CD8-positive, alpha-beta memory T cell (primary cell): ENCODE measurements at regions not wholly inside any gene's neighbourhood (a gene's known extent, or its start where the extent isn't known, plus 50 kb on each side); places are given as distances from the start of the nearest gene placed in this dataset.
"Not testable (repeated sequence)": the region's sequence is repeated elsewhere in the genome, so short reads cannot be mapped to it uniquely, and the experiment has no call there.

Experiments
- CTCF ChIA-PET: fragments of 350-600 bp; sonication (Branson Sonifier 250); formaldehyde crosslinking; loops from one replicate; lab custom pipeline; 2021; ENCODE audit warnings: antibody characterized with exemption; lab: Charles Lee
- POLR2A ChIA-PET: fragments of 350-600 bp; sonication (Branson Sonifier 250); formaldehyde crosslinking; loops from one replicate; lab custom pipeline; 2021; ENCODE audit warnings: antibody characterized with exemption; lab: Charles Lee
- DNase-seq, 5 donors: peaks; one replicate each; pipeline versions ENCODE4 v3.0.0 to v3.0.0-alpha.2; 2020 to 2022; ENCODE audit warnings: mixed read lengths in 1 of 5
- H3K27ac ChIP-seq: one replicate; pipeline ENCODE4 v1.7.0; 2013; ENCODE audit warnings: low read depth, mild to moderate bottlenecking, low read length, moderate library complexity
- H3K27me3 ChIP-seq: 2 replicates; pipeline ENCODE4 v1.7.0; 2013; ENCODE audit warnings: low read length, mild to moderate bottlenecking; ENCODE audit not compliant: insufficient read depth, poor library complexity, severe bottlenecking
- H3K36me3 ChIP-seq: 2 replicates; pipeline ENCODE4 v1.7.0; 2013; ENCODE audit warnings: mild to moderate bottlenecking, low read length, moderate library complexity; ENCODE audit not compliant: insufficient read depth
- H3K4me1 ChIP-seq: 2 replicates; pipeline ENCODE4 v1.7.0; 2013; ENCODE audit warnings: mild to moderate bottlenecking, low read length, moderate library complexity; ENCODE audit not compliant: insufficient read depth
- H3K4me3 ChIP-seq: 2 replicates; pipeline ENCODE4 v1.7.0; 2013; ENCODE audit warnings: mild to moderate bottlenecking, low read length
- H3K9me3 ChIP-seq: 2 replicates; pipeline ENCODE4 v1.7.0; 2013; ENCODE audit warnings: mild to moderate bottlenecking, low read length
- H3K27ac Mint-ChIP-seq, 8 donors: one replicate each; pipeline ENCODE4 v1.8.0; 2020 to 2021; ENCODE audit warnings: mixed read lengths in 8 of 8, mild to moderate bottlenecking in 6 of 8, inconsistent platforms in 3 of 8, moderate library complexity in 3 of 8
- H3K27me3 Mint-ChIP-seq, 2 donors: one replicate each; pipeline ENCODE4 v1.8.0; 2020 to 2021; ENCODE audit warnings: mixed read lengths in 2 of 2, mild to moderate bottlenecking in 1 of 2, moderate library complexity in 1 of 2
- H3K36me3 Mint-ChIP-seq, 3 donors: one replicate each; pipeline ENCODE4 v1.8.0; 2020 to 2021; ENCODE audit warnings: mixed read lengths in 3 of 3, inconsistent platforms in 1 of 3, mild to moderate bottlenecking in 1 of 3
- H3K4me1 Mint-ChIP-seq, 3 donors: one replicate each; pipeline ENCODE4 v1.8.0; 2020 to 2021; ENCODE audit warnings: mixed read lengths in 3 of 3, inconsistent platforms in 1 of 3, mild to moderate bottlenecking in 1 of 3
- H3K4me3 Mint-ChIP-seq, 7 donors: one replicate each; pipeline ENCODE4 v1.8.0; 2020 to 2021; ENCODE audit warnings: mixed read lengths in 7 of 7, mild to moderate bottlenecking in 6 of 7, moderate library complexity in 4 of 7, inconsistent platforms in 2 of 7
- H3K9me3 Mint-ChIP-seq, 5 donors: one replicate each; pipeline ENCODE4 v1.8.0; 2020 to 2022; ENCODE audit warnings: mixed read lengths in 5 of 5, mild to moderate bottlenecking in 3 of 5, moderate library complexity in 2 of 5, inconsistent platforms in 1 of 5

DNA sequence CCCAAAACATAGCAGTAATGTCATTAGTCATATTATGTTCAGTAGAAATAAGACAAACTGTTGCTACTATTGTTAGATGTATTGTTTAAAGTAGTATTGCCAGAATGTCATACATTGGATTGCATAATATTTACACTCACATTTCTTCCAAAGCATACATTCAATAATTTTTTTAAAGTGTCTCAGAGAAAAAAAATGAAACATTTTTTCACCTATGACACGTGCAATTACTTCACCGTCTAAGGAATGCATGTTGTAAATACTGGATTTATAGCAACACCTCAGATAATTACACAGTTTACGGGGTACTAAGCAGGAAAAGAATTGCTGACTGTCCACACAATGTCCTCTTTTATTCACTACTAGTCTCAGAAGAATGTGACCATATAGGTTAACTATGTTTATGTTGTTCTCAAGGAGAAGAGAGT, 162.1 kb downstream of the PCDH18 start:
- Histone ChIP-seq H3K4me1 (no peaks in the 10 kb centered on the region), H3K27me3 (no peaks in the 10 kb centered on the region), H3K27ac (no peak overlapping the region), H3K9me3 (no peaks in the 10 kb centered on the region), H3K36me3 (no peaks in the 10 kb centered on the region), H3K4me3 (no peak overlapping the region)
- H3K9me3 Mint-ChIP-seq, result peaks cover 7 to 24% (median 8%) of the 10 kb centered on the region in 5 donors
- CTCF ChIA-PET, result no interaction called here
- no peak for DNase-seq
- POLR2A ChIA-PET, result no interaction called here
- no peaks in the 10 kb centered on the region for H3K4me1 Mint-ChIP-seq
- H3K27me3 Mint-ChIP-seq, result no peaks in the 10 kb centered on the region
- H3K27ac Mint-ChIP-seq, result no peak overlapping the region
- no peak overlapping the region for H3K4me3 Mint-ChIP-seq
- H3K36me3 Mint-ChIP-seq, result no peaks in the 10 kb centered on the region

DNA sequence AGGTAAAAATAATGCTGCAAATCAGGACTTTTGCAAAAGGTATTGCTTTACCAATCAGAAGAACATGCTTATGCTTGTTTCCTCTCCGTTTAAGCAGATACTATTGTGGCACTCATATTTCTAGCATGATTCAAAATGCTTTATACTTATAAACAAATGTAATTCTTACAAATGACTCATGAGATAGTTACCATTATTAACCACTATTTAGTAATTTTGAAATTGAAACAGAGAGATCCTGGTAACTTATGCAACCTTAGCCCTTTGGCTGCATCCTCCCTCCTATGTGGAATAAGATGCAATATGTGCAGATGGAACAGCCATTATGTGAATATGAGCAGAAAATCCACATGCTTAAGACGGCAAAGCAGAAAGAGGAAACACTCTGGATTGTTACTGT, 164.7 kb downstream of the PCDH18 start:
- Mint-ChIP-seq H3K27ac (no peak overlapping the region), H3K27me3 (no peaks in the 10 kb centered on the region)

DNA sequence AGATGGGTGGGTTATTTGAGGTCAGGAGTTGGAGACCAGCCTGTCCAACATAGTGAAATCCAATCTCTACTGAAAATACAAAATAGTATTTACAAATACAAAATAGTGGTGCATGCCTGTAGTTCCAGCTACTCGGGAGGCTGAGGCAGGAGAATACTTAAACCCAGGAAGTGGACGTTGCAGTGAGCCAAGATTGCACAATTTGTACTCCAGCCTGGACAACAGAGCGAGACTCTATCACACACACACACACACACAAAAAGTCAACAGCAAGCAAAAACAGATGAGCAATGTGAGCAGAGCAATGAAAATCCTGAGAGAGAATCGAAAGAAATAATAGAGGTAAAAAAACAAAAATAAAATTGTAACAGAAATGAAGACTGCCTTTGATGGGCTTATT, 168.8 kb downstream of the PCDH18 start:
- Histone ChIP-seq H3K9me3 (no peaks in the 10 kb centered on the region), H3K27ac (no peak overlapping the region), H3K27me3 (no peaks in the 10 kb centered on the region), H3K4me1 (no peaks in the 10 kb centered on the region), H3K4me3 (no peak overlapping the region), H3K36me3 (no peaks in the 10 kb centered on the region)
- Mint-ChIP-seq H3K27ac (no peak overlapping the region), H3K4me1 (no peaks in the 10 kb centered on the region), H3K4me3 (no peak overlapping the region), H3K36me3 (no peaks in the 10 kb centered on the region), H3K27me3 (no peaks in the 10 kb centered on the region), H3K9me3 (peaks cover 2 to 10% (median 5%) of the 10 kb centered on the region in 5 donors)
- POLR2A ChIA-PET, result no interaction called here
- DNase-seq, result no peak
- CTCF ChIA-PET, result no interaction called here

More for the DNA sequence above, 164.7 kb downstream of the PCDH18 start:
- H3K36me3 ChIP-seq, result no peaks in the 10 kb centered on the region
- H3K27ac ChIP-seq, result no peak overlapping the region
- no peaks in the 10 kb centered on the region for H3K4me1 Mint-ChIP-seq
- H3K4me3 ChIP-seq, result no peak overlapping the region
- ChIA-PET CTCF (no interaction called here), POLR2A (no interaction called here)
- no peaks in the 10 kb centered on the region for H3K9me3 ChIP-seq
- DNase-seq, result no peak
- no peak overlapping the region for H3K4me3 Mint-ChIP-seq
- no peaks in the 10 kb centered on the region for H3K36me3 Mint-ChIP-seq
- no peaks in the 10 kb centered on the region for H3K4me1 ChIP-seq
- H3K9me3 Mint-ChIP-seq, result peaks cover 3 to 22% (median 12%) of the 10 kb centered on the region in 5 donors
- H3K27me3 ChIP-seq, result no peaks in the 10 kb centered on the region

DNA sequence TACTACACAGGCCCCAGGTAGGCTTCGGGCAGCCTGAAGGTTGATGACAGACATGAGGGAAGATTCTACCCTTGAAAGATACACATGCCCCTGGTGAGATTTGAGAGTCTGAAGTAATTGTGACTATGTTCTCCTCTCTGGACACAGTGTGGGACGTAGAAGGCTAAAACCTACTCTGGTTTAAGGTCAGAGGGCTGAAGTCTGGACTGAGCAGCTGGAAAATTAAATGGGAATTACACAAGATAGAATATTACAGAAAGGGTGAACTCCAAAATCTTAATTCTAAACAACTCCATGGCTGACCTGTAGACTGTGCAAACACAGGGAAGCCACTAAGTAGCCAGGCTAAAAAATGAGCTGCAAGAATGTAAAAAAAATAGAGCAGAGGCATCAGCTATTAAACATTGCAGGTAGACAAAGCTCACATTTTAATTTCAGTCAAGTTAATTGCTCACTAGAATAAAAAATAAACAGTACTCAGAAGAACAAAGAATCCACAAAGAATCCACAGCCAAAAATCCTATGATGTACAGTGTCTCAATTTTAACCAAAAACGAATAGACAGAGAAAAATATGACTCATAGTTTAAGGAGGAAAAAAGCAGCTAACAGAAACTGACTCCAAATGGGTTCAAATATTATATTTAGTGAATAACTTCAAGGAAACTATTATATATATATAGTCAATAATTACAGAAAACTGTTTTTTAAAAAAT, 170.4 kb downstream of the PCDH18 start:
- H3K4me1 ChIP-seq, result no peaks in the 10 kb centered on the region
- no peak for DNase-seq
- no peaks in the 10 kb centered on the region for H3K36me3 ChIP-seq
- Mint-ChIP-seq H3K9me3 (peaks cover 2 to 10% (median 5%) of the 10 kb centered on the region in 5 donors), H3K4me3 (no peak overlapping the region), H3K4me1 (no peaks in the 10 kb centered on the region), H3K27me3 (no peaks in the 10 kb centered on the region), H3K27ac (no peak overlapping the region), H3K36me3 (no peaks in the 10 kb centered on the region)
- H3K9me3 ChIP-seq, result no peaks in the 10 kb centered on the region
- H3K4me3 ChIP-seq, result no peak overlapping the region
- no peak overlapping the region for H3K27ac ChIP-seq
- CTCF ChIA-PET, result no interaction called here
- POLR2A ChIA-PET, result no interaction called here
- H3K27me3 ChIP-seq, result no peaks in the 10 kb centered on the region

DNA sequence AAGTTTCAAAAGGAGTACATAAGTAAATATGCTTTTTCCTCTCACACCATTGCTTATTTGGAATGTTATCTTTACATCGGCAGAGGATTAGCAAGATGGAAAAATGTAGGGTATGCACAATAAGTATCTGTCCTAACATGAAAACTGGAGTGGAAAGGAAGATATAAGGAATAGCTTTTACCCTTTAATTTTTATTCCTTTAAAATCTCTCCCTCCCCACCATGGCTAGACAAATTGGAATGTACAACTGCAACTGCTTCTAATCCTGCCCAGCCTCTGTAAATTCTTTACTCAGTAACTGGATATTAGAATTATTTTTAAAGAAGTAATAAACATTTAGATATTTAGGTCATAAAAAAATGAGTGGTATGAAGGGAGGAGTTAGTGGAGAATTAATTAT, 171.5 kb downstream of the PCDH18 start:
- Mint-ChIP-seq H3K4me3 (no peak overlapping the region), H3K36me3 (no peaks in the 10 kb centered on the region), H3K27ac (no peak overlapping the region), H3K4me1 (no peaks in the 10 kb centered on the region), H3K27me3 (no peaks in the 10 kb centered on the region), H3K9me3 (peaks cover 4 to 12% (median 5%) of the 10 kb centered on the region in 5 donors)
- no peak overlapping the region for H3K27ac ChIP-seq
- no peaks in the 10 kb centered on the region for H3K9me3 ChIP-seq
- no peak for DNase-seq
- ChIA-PET CTCF (no interaction called here), POLR2A (no interaction called here)
- H3K27me3 ChIP-seq, result no peaks in the 10 kb centered on the region
- H3K4me3 ChIP-seq, result no peak overlapping the region
- no peaks in the 10 kb centered on the region for H3K4me1 ChIP-seq
- no peaks in the 10 kb centered on the region for H3K36me3 ChIP-seq

DNA sequence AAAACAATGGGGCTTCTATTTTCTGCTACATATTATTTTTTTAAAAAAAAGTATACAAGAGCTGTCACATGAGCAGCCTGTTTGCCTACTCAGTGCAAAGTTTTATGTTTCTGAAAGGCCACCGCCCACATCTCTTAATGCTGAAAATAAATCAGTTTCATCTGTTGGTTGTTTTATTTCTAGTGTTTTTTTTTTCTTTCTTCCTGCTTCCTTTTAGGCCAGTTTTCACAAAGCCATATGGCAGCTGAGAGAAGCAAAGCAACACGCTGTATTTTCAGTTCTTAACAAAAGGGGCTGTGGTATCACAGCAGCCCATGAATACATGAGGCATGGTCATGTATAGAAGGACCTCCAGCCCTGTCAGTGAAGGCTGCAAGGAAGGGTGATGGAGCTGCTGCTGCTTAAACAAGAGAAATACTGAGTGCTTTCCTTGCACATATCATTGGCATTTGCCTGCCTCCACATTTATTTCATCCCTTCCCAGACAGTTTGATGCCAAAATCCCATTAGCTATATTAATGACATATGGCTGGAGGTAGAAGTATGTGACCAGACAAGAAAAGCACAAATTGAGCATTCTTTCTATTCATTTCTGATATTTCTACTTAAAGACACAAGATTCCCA, 172.5 kb downstream of the PCDH18 start:
- no peaks in the 10 kb centered on the region for H3K27me3 ChIP-seq
- Mint-ChIP-seq H3K4me3 (no peak overlapping the region), H3K9me3 (peaks cover under 1 to 10% (median 6%) of the 10 kb centered on the region in 5 donors), H3K27me3 (no peaks in the 10 kb centered on the region), H3K36me3 (no peaks in the 10 kb centered on the region), H3K4me1 (no peaks in the 10 kb centered on the region), H3K27ac (no peak overlapping the region)
- H3K27ac ChIP-seq, result no peak overlapping the region
- no peaks in the 10 kb centered on the region for H3K4me1 ChIP-seq
- ChIA-PET POLR2A (no interaction called here), CTCF (no interaction called here)
- H3K36me3 ChIP-seq, result no peaks in the 10 kb centered on the region
- no peak for DNase-seq
- no peak overlapping the region for H3K4me3 ChIP-seq
- H3K9me3 ChIP-seq, result no peaks in the 10 kb centered on the region

DNA sequence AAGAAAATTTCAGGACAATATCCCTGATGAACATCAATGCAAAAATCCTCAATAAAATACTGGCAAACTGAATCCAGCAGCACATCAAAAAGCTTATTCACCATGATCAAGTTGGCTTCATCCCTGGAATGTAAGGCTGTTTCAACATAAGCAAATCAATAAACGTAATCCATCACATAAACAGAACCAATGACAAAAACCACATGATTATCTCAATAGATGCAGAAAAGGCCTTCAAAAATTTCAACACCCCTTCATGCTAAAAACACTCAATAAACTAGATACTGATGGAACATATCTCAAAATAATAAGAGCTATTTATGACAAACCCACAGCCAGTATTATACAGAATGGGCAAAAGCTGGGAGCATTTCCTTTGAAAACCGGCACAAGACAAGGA, 177.7 kb downstream of the PCDH18 start:
- H3K36me3 ChIP-seq, CTCF ChIA-PET, H3K4me1 Mint-ChIP-seq, H3K9me3 ChIP-seq, POLR2A ChIA-PET, H3K4me1 ChIP-seq, H3K4me3 Mint-ChIP-seq, H3K27me3 Mint-ChIP-seq, H3K4me3 ChIP-seq, DNase-seq, H3K27ac Mint-ChIP-seq, H3K27me3 ChIP-seq, H3K36me3 Mint-ChIP-seq, H3K27ac ChIP-seq: not testable (repeated sequence)
- peaks cover 8 to 17% (median 10%) of the 10 kb centered on the region in 5 donors for H3K9me3 Mint-ChIP-seq

DNA sequence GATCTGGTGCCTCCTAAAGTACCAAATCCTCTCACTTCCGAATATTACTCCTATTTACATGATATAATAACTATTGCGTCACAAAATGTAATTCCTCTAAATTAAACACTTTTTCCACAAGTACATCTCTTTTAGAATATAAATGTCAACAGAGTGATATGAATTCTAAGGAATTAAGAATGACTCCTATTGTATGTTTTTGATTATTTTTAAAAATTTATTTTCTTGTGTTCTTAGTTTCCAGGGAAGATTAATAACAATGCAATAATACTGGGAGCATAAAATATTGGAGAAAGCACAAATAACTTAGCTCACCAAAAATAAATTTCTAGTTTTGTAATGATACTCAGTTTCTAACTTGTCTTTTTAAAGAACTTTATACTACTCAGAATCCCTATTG, 184.9 kb downstream of the PCDH18 start:
- H3K27ac ChIP-seq, result no peak overlapping the region
- no peak overlapping the region for H3K4me3 ChIP-seq
- H3K27ac Mint-ChIP-seq, result no peak overlapping the region
- H3K9me3 Mint-ChIP-seq, result peaks cover 7 to 24% (median 11%) of the 10 kb centered on the region in 5 donors
- no peak overlapping the region for H3K4me3 Mint-ChIP-seq
- H3K4me1 Mint-ChIP-seq, result no peaks in the 10 kb centered on the region
- CTCF ChIA-PET, result no interaction called here
- H3K4me1 ChIP-seq, result no peaks in the 10 kb centered on the region
- H3K36me3 Mint-ChIP-seq, result no peaks in the 10 kb centered on the region
- H3K9me3 ChIP-seq, result no peaks in the 10 kb centered on the region
- no peaks in the 10 kb centered on the region for H3K27me3 Mint-ChIP-seq
- POLR2A ChIA-PET, result no interaction called here
- H3K36me3 ChIP-seq, result no peaks in the 10 kb centered on the region
- no peaks in the 10 kb centered on the region for H3K27me3 ChIP-seq
- no peak for DNase-seq
